Upper lobe of left lung (tissue), 6 donors: ENCODE measurements at regions not wholly inside any gene's neighbourhood (a gene's known extent, or its start where the extent isn't known, plus 50 kb on each side); places are given as distances from the start of the nearest gene placed in this dataset.

Experiments
- ATAC-seq, 2 donors: fragments of 200-7000 bp; cut with Tn5 transposase; one replicate each; pipeline ENCODE4 v1.9.1; 2022; ENCODE audit warnings: mild to moderate bottlenecking in 2 of 2, moderate library complexity in 2 of 2; ENCODE audit not compliant: low FRiP score in 2 of 2
- DNase-seq, 2 donors: peaks; one replicate each; pipeline ENCODE4 v3.0.0-alpha.2; 2019 to 2020
- H3K27ac ChIP-seq, 4 donors: fragments of 200-600 bp; sonication (generic); one replicate each; pipeline ENCODE4 v1.5.1; 2016 to 2019
- H3K27me3 ChIP-seq, 4 donors: fragments of 200-600 bp; sonication (generic); one replicate each; pipeline ENCODE4 v1.5.1; 2017 to 2019
- H3K36me3 ChIP-seq, 4 donors: fragments of 200-600 bp; sonication (generic); one replicate each; pipeline ENCODE4 v1.5.1; 2016 to 2019
- H3K4me1 ChIP-seq, 4 donors: fragments of 200-600 bp; sonication (generic); one replicate each; pipeline ENCODE4 v1.5.1; 2018 to 2019
- H3K4me3 ChIP-seq, 4 donors: fragments of 200-600 bp; sonication (generic); one replicate each; pipeline ENCODE4 v1.5.1; 2017 to 2019; ENCODE audit warnings: mild to moderate bottlenecking in 2 of 4, moderate library complexity in 1 of 4
- H3K9me3 ChIP-seq, 4 donors: fragments of 200-600 bp; sonication (generic); one replicate each; pipeline ENCODE4 v1.5.1; 2018 to 2019
- EP300 ChIP-seq, 4 donors: sonication (generic); formaldehyde crosslinking; IDR thresholded peaks; one replicate each; pipeline ENCODE4 v1.5.1; 2017; ENCODE audit warnings: antibody characterized with exemption in 4 of 4, control low read depth in 2 of 4
- POLR2A ChIP-seq, 4 donors: fragments of 450-650 bp; IDR thresholded peaks; one replicate each; pipeline ENCODE4 v1.5.1; 2016 to 2017; ENCODE audit warnings: antibody characterized with exemption in 4 of 4, mild to moderate bottlenecking in 2 of 4
- POLR2AphosphoS5 ChIP-seq, 2 donors: sonication (generic); formaldehyde crosslinking; IDR thresholded peaks; one replicate each; pipeline ENCODE4 v1.5.1; 2017; ENCODE audit warnings: antibody characterized with exemption in 2 of 2
- WGBS, 2 donors: methylation state at CpG; one replicate each; pipeline ENCODE4 v1.1.5; 2017 to 2018; 5-methylcytosine and 5-hydroxymethylcytosine counted together
- TF ChIP-seq, protein P1 (sequence below), 6 experiments: fragments of 450-650 bp in 4 of 6; fragments of 200-600 bp in 2 of 6; sonication (generic) in 2 of 6; IDR thresholded peaks; one replicate each; pipeline ENCODE4 v1.5.1; 2016 to 2019; ENCODE audit warnings: antibody characterized with exemption in 6 of 6
- donor health status: DM: no; HTN: no; CAD: no; lungs with moderate emphysema.
- donor health status: DM: no; HTN: yes; CAD: no; lungs with severe emphysema.

DNA sequence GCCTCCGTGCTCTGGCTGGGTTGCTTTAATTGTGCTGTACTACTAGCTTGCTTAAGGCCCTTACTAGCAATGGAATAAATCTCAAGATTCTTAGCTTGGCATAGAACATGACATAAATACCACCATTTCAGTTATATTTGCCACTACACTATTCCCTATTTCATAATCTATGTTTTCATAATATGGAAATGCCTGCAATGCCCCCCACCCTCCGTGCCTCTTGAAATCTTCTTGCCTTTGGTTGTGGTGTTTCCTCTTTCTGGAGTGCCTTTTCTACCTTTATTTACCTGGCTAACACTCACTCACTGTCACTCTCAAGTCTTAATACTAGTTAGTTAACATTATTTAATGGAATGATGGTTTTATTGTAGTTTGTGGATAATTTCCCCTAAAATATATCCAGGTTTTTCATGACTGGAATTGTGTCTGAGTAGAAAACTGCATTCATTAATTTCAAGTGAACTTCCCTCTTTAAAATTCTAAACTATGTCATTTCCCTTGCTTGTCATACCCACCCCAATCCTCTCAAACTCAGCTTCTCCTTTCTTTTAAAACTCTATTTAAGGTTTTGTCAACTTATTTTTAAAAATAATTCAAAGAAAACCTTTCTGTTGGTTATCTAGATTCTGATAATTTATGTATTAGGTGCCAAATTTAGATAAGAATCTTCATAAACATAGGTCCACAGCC lies 521.7 kb upstream of the DAB2 start:
- DNase-seq (peak in 1 of 2 donors; percentile 21), ATAC-seq (peak in 1 of 2 donors; percentile 54)
- Histone ChIP-seq H3K27ac (peak overlapping the region in 2 of 4 donors; percentile 13 to 59), H3K36me3 (no peaks in the 10 kb centered on the region), H3K4me1 (peaks cover 0 to 7% (median 0%) of the 10 kb centered on the region in 4 donors), H3K9me3 (peaks cover 0 to under 1% (median 0%) of the 10 kb centered on the region in 4 donors), H3K4me3 (no peak overlapping the region), H3K27me3 (no peaks in the 10 kb centered on the region)
- TF ChIP-seq POLR2A (IDR thresholded peaks at IDR 0.05) (no peak), POLR2AphosphoS5 (IDR thresholded peaks at IDR 0.05) (no peak), EP300 (IDR thresholded peaks at IDR 0.05) (no peak)
- TF ChIP-seq, protein P1, sequence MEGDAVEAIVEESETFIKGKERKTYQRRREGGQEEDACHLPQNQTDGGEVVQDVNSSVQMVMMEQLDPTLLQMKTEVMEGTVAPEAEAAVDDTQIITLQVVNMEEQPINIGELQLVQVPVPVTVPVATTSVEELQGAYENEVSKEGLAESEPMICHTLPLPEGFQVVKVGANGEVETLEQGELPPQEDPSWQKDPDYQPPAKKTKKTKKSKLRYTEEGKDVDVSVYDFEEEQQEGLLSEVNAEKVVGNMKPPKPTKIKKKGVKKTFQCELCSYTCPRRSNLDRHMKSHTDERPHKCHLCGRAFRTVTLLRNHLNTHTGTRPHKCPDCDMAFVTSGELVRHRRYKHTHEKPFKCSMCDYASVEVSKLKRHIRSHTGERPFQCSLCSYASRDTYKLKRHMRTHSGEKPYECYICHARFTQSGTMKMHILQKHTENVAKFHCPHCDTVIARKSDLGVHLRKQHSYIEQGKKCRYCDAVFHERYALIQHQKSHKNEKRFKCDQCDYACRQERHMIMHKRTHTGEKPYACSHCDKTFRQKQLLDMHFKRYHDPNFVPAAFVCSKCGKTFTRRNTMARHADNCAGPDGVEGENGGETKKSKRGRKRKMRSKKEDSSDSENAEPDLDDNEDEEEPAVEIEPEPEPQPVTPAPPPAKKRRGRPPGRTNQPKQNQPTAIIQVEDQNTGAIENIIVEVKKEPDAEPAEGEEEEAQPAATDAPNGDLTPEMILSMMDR (IDR thresholded peaks at IDR 0.05), result no peak
- WGBS, 2 donors, result 58 to 67% methylated on average over 2 of the region's 2 CpGs

DNA sequence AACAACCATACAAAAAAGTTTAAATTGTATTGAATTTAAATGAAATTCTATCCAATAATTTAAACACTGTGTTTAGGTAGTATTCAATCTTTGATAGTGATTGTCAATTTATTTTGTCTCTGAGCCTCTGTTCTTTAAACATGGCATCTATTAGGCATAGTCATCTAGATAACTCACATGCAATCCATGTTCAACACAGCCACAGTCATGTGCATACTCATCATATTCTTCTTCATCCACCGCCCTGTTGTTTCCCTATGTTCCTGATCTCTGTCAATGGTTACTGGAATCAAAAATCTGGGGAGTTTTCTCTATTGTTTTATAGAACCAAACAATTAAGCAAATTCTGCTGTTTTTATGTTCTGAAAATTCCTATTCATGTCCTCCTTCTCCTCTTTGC lies 521.1 kb upstream of the DAB2 start:
- no peak for ATAC-seq
- 87 to 89% methylated on average over 1 of the region's 1 CpG for WGBS, 2 donors
- TF ChIP-seq EP300 (IDR thresholded peaks at IDR 0.05), result no peak
- TF ChIP-seq POLR2A (IDR thresholded peaks at IDR 0.05), result no peak
- TF ChIP-seq, protein P1 (IDR thresholded peaks at IDR 0.05), result no peak
- TF ChIP-seq POLR2AphosphoS5 (IDR thresholded peaks at IDR 0.05), result no peak
- no peak overlapping the region for H3K4me3 ChIP-seq
- no peaks in the 10 kb centered on the region for H3K27me3 ChIP-seq
- H3K9me3 ChIP-seq, result no peaks in the 10 kb centered on the region
- DNase-seq, result no peak
- peaks cover 0 to 7% (median 0%) of the 10 kb centered on the region in 4 donors for H3K4me1 ChIP-seq
- H3K36me3 ChIP-seq, result no peaks in the 10 kb centered on the region
- peak overlapping the region in 2 of 4 donors; percentile 13 to 59 for H3K27ac ChIP-seq

DNA sequence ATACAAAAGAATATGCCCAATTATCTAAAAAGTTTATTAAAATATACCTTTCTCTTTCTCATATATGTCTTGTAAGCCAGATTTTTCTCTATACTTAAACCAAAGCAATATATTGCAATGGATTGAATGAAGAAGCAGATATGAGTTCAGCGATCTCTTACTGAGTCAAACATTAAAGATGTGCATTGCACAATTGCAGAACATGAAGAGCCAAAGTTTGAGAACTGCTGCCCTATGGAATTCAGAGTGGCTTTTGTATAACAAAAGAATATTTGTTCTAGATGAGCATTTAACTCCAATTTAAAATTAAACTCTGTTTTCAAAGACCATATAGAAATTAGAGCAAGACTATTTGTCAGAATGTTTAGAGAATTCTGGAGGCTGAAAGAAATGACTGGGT lies 519.0 kb upstream of the DAB2 start:
- Histone ChIP-seq H3K36me3 (no peaks in the 10 kb centered on the region), H3K27ac (no peak overlapping the region), H3K4me3 (no peak overlapping the region), H3K9me3 (no peaks in the 10 kb centered on the region), H3K27me3 (no peaks in the 10 kb centered on the region), H3K4me1 (peaks cover 0 to 7% (median 0%) of the 10 kb centered on the region in 4 donors)
- ATAC-seq, result no peak
- TF ChIP-seq POLR2AphosphoS5 (IDR thresholded peaks at IDR 0.05), result no peak
- TF ChIP-seq, protein P1 (IDR thresholded peaks at IDR 0.05), result no peak
- TF ChIP-seq EP300 (IDR thresholded peaks at IDR 0.05), result no peak
- no peak for TF ChIP-seq POLR2A (IDR thresholded peaks at IDR 0.05)
- WGBS, 2 donors, result 65 to 69% methylated on average over 1 of the region's 1 CpG
- no peak for DNase-seq

DNA sequence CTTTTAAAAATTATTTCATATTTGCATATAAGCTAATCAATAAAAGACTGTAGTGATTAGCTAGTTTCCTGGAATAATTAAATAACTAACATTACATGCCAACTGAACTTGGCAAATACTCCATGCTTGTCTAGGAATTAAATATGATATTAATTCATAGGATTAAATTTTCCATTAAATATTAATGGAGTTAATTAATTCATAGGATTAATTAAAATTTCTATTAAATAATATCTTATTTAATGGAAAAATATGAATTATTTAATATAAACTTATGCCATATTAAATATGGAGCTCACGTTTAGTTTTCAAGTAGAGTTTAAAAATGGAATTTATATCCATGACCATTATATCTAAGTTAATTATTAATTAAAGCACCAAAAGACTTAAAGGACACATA lies 517.8 kb upstream of the DAB2 start:
- Histone ChIP-seq H3K9me3 (no peaks in the 10 kb centered on the region), H3K36me3 (no peaks in the 10 kb centered on the region), H3K27ac (no peak overlapping the region), H3K27me3 (no peaks in the 10 kb centered on the region), H3K4me3 (no peak overlapping the region), H3K4me1 (no peaks in the 10 kb centered on the region)
- ATAC-seq, result no peak
- TF ChIP-seq, protein P1 (IDR thresholded peaks at IDR 0.05), result no peak
- TF ChIP-seq POLR2AphosphoS5 (IDR thresholded peaks at IDR 0.05) (no peak), POLR2A (IDR thresholded peaks at IDR 0.05) (no peak), EP300 (IDR thresholded peaks at IDR 0.05) (no peak)
- DNase-seq, result no peak
- 82 to 85% methylated on average over 1 of the region's 1 CpG for WGBS, 2 donors

DNA sequence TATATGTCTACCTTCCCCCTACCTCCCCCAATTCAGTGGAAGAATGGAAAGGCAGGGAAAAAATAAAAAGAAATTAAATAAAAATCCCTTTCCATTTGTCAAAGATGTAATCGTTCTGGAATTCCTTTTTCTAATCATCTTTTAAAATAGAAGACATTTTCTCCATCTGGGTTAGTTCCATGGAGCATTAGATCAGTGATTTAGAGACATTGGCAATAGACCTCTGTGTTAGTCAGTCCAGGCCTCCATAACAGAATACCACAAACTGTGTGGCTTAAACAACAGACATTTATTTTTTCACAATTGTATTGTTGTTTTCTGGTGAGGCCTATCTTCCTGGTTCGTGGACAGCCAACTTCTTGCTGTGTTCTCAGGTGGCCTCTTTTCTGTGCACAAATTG lies 516.6 kb upstream of the DAB2 start:
- DNase-seq (no peak), ATAC-seq (peak in 1 of 2 donors; percentile 81)
- WGBS, 2 donors, result 71 to 83% methylated on average over 2 of the region's 2 CpGs
- H3K4me3 ChIP-seq, result no peak overlapping the region
- no peaks in the 10 kb centered on the region for H3K36me3 ChIP-seq
- TF ChIP-seq, protein P1 (IDR thresholded peaks at IDR 0.05), result no peak
- TF ChIP-seq POLR2AphosphoS5 (IDR thresholded peaks at IDR 0.05) (no peak), POLR2A (IDR thresholded peaks at IDR 0.05) (no peak), EP300 (IDR thresholded peaks at IDR 0.05) (no peak)
- no peaks in the 10 kb centered on the region for H3K9me3 ChIP-seq
- no peak overlapping the region for H3K27ac ChIP-seq
- no peaks in the 10 kb centered on the region for H3K27me3 ChIP-seq
- no peaks in the 10 kb centered on the region for H3K4me1 ChIP-seq
